Activated CD8-positive, alpha-beta memory T cell treated with anti-CD3 and anti-CD28 coated beads, Interleukin-2, amount 50 U/mL, for 4 hours (primary cell): ENCODE measurements at regions not wholly inside any gene's neighbourhood (a gene's known extent, or its start where the extent isn't known, plus 50 kb on each side); places are given as distances from the start of the nearest gene placed in this dataset.
"Not testable (repeated sequence)": the region's sequence is repeated elsewhere in the genome, so short reads cannot be mapped to it uniquely, and the experiment has no call there.

Experiments
- DNase-seq: peaks from one replicate; pipeline ENCODE4 v3.0.0-alpha.2; 2020

DNA sequence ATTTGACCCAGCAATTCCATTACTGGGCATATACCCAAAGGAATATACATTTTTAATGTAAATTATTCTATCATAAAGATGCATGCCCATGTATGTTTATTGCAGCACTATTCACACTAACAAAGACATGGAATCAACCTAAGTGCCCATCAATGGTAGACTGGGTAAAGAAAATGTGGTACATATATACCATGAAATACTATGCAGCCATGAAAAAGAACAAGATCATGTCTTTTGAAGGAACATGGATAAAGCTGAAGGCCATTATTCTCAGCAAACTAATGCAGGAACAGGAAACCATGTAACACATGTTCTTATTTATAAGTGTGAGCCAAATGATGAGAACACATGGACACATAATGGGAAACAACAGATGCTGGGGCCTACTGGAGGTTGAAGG lies 603.0 kb upstream of the MARCKS start:
- DNase-seq = not testable (repeated sequence)

DNA sequence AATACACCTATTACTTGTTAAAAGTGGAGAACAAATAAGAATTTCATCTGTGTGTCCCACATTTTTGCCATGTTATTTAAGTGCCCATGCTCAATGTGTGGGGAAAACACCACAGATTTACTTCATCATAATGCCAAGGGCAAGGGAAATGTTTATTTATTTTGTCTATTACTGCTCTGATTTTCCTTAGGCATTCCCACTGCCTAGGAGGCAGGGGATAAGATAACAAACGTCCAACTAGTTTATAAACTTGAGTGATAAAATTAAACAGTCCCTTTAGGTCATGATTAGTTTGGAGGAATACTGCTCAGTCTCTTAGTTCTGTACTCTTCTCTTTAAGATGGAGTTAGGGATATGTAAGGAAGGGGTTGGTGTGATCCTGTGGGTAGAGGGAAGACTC lies 598.4 kb upstream of the MARCKS start:
- DNase-seq = no peak

DNA sequence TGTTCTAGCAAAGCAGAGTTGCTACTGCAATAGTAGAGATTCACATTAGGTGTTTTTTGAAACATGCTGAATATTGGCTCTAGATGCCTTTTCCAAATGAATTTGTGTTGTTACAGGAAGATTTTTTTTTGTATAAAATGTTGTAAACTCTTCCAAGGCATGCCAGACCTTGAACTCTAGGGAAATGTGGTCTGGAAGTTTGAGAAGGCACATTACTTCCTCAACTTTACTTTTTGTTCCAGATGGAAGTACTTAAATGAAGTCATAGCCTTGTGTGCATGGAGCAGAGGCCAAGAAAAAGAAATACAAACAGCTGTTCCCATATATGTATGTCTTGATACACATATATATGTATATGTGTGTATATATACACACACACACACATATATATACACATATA lies 585.7 kb upstream of the MARCKS start:
- no peak for DNase-seq

DNA sequence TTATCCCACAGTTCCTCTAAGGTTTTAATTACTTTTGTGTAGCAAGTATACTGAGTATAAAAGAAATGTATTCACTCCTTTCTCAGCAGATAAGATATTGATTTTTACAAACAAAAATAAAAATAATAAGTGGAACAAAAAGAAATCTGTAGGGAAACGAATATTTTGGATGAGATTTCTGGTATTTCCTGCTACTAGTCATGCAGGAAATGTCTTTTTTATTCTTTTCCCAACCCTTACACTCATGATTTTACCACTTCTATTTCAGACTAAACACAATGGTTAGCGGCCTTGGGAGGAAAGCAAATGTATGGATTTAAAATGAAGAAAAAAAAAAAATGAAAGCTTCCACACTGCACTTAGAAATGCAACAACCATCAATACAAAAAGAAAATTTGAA lies 580.5 kb upstream of the MARCKS start:
- DNase-seq = no peak

DNA sequence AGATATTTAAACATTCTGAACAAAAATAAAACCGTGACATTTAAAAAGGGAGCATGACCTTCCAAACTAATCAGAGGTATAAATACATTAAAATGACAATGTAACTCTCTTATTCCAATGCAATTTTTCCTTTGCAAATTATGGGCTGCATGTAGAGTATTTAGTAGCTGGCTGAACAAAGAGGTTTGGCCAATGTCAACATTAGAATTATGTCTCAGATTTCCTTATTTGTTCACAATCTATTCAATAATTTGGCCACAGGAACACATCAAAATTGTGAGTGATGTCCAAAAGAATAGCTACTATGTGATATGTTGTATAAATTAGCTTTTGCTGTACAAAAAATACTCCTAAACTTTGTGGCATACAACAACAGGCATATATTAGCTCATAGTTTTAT lies 580.0 kb upstream of the MARCKS start:
- no peak for DNase-seq

DNA sequence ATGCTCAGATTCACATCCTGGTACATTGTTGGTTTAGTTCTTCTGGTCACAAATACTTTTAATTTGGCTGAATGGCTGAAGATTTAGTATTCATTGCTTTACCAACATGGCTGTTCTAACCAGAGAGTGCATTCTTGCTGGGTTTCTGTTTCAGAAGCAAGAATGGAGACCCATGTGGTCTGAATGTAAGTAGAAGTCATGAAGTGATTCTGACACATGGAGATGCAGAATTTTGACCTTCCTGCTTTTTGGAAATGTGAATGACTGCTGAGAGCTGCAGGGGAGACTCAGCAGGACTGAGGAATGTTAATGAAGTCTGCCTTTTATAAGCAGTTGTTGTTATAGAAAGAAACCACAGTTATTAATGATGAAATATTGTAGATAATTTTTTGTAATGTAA lies 576.1 kb upstream of the MARCKS start:
- no peak for DNase-seq

DNA sequence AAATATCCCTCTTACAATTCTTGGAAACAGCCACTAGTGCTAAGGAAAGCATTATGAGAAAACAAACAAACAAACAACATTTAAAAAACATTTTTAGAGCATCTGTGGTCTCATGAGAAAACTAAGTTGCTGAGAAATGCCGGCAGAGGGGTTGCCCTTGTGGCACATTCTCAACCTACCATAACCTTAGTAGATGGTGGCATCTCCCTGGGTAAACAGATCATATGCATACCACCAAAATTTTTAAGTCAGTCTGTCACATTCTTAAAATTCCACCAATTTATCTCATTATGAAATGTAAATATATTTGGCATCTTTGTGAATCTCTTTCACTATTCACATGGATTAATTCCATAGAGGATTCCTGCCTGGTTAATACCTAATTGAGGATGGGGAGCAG lies 575.7 kb upstream of the MARCKS start:
- no peak for DNase-seq

DNA sequence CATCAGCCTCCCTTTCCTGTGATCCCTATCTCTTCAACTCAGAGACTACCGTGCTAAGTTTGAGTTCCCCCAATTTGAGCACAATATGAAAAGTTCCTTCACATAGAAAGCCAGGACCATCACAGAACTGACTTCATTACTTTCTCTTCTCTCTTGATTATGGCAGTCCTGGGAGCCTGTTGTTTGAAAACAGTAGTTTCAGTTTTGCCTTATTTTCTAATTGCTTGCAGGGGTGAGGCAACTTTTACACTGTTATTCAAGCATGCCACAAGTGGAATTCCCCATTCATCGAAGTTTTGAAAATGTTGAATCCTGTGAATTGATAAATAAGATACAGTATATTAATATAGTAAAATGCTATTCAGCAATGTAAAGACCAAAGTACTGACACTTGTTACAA lies 569.7 kb upstream of the MARCKS start:
- no peak for DNase-seq

DNA sequence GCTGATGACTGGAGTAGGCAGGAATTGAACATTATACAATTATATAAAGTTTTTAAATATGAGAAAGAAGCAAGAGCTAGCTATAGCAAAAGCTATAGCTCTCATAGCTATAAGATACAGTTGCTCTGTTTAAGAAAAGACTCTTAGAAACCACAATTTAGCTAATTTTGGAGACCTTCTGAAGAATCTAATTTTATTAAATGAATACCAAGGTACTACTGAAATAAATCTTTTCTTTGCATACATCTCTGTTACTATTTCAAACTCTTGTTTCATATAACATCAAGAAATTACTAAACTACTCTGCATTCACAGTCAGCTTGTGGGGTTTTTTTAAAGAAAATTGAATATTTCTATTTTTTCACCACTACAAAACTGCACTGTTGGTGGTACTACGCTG lies 568.7 kb upstream of the MARCKS start:
- DNase-seq = no peak

DNA sequence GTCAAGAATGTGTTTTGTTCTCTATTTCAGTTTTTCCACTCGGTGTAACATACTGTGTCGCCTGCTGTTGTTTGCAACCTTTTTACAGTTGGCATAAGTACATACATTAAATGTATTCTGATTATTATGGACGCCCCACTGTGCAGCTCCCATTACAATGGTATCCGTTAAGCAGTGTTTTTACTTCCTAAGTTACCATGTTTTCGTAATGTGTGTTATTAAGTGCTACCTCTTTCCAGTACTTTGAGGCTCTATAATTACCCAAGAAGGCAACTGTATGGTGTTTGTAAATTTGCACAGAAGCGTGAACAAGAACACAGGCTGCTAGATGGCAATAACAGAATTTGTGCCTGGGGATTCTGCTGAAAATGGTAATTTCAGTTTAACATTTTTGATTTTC lies 568.0 kb upstream of the MARCKS start:
- no peak for DNase-seq

DNA sequence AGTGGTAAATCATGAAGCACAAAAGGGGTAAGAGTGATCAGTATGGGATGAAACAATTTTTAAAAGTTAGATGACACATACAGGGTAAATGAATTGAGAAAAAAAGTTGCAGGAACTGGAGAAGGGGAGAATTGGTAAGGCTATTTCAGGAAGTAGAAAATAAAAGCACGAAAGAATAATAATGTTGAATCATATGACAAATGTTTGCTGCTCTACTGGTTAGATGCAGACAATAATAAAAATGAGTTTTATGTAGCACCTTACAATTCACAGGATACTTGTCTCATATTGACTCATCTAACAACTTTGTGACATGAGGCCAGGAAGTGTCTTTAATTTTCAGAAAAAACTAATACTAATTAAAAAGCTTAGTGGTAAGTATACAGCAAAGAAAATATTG lies 566.5 kb upstream of the MARCKS start:
- no peak for DNase-seq

DNA sequence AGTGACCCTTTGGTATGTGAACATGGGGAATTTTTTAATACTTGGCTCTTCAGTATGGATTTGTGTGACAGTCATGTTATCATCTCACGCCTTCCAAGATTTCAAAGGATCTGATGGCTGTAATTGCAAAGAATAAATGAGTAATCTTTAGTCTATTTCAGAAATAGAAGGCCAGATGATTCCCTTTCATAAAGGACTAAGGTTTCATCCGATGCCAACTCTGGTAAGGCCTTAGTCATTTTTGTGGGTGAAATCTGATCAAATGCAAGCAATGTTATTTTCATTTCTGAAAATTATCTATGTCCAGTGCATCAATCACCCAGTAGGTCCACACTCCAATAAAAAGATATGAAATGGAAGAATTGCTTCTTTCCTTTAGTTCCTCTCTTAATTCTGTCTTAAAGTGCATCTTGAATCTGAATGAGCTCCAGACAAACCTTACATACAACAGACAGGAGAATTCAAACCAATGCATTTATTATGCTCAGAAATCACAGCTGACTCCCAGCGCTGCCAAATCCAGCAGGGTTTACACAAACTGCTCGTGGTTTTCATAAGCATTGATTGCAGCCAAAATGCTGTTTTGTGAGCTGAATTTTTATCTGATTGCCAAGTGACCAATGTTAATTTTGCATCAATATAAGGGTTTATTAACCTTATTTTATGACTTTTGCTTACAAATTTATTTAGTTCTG lies 565.2 kb upstream of the MARCKS start:
- no peak for DNase-seq

DNA sequence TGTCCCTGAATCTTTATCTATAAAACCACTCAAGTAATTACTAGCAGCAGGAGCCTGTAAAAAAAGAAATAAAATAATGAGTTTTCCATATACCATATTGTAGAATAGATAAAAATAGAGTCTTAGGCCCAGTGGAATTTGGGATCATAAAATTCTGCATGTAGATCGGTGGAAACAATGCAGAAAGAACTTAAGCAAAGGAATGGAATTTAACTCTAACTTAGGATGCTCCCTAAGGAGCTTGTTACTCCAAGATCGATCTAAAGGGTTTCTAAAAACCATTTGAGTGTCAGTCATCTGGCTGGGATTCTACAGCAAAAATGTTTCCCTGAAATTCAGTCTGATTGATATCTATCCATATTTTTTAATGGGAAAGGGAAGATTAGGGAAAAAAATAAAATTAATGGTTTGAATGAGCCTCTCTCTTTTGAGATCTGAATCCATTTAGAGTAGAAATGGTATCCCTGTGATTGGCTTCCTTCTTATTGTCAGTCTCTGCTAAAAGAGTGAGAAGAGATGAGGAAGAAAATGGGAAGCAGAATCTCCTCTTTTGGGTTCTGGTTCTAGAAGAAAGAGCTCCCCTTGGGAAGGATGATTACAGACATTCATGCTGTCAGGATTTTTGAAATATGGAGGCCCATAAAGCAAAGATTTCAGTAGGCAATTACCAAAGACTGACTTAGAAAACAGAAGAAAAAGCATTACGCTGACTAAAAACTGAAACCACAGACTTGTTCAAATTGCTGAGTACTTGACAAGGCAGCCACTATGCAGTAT lies 564.3 kb upstream of the MARCKS start:
- DNase-seq = no peak

DNA sequence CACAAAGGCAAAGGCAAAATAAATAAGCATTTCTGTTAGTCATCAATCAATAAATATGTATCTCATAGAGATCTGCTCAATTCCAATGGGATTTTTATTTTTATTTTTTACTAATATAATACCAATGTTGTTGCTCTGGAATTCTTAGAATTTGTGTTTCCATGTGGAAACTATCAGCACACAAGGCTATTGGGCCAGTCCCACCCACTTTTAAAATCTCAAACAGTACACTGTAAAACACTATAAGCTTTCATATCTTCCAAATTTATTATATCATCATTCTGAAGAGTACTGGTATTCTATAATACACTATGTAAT lies 563.8 kb upstream of the MARCKS start:
- no peak for DNase-seq

DNA sequence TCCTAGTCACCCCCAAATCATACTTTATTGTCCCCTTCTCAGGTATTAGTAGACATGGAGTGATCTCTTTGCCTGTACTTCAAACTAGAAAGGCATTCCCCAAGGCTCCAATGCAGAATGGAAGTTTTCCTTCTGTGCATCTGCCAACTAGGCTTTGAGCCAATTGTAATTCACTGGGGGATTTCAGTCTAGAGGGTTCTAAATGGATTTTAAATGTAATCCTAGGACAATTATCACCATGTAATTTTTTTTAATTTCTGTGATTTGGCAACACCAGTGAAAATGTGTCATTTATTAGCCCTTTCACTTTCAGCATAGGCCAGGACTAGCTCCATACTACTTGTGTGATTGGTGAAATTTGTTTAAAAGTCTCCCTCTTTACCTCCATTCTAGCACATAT lies 557.6 kb upstream of the MARCKS start:
- DNase-seq = no peak

DNA sequence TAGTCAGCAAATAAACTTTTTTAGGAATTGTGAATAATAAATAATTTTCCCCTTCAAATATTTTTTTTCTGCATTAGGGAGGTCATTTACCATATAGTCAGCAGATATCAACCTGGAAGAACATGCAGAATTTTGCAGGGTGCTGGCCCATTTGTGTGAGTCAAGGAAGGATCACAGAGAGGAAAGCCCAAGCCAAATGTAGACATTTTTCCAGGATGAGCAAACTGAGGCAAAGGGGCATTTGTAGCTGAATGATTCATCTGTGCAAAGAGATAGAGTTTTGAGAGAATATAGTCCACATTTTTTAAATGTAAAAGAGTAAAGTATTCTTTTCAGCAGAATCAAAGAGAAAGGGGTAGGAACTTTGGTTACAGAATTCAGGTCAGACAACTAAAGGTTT lies 555.5 kb upstream of the MARCKS start:
- DNase-seq = no peak

DNA sequence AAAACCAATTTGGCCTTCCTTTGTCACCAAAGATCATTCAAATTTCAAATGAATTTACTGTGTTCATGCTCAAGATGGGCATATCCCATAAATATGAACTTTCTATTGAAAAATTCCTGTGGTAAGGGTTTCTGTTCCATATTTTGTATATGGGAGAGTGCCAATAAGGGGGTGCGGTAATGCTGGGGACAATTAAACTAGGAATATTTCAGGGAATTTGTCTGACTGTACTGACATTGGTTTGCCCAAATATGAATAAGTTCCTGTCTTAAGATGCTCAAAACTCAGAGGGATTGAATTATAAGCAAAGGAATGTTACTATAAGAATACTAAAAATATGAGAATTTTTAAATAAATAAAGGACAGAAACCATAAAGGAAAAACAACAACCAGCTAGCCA lies 553.0 kb upstream of the MARCKS start:
- DNase-seq = no peak

DNA sequence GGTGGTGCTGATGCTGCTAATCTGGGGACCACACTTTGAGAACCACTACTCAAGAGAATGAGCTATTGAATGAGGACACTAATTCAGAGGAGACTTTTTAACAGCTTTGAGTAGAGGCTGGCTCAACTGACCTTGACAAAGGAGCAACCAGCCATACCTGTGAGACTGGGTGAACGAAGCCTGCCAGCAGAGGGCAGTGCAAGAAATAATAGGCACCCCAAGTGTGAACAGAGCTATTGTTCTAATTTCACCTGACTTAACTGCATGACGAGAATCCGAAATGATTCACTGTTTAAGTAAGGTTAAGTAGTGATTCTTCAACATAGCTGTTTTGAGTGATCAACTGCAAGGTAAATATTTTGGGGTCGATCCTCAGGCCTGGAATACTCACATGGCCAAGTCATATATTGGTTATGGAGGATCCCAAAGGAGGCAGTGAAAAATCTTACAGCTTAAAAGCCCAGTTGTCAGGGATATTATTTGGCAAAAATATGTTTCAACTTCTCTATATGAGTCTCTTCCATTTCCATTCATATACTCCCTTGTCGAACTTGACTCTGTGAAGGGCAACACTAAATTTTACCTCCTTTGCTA lies 550.5 kb upstream of the MARCKS start:
- DNase-seq = peak; percentile 24

DNA sequence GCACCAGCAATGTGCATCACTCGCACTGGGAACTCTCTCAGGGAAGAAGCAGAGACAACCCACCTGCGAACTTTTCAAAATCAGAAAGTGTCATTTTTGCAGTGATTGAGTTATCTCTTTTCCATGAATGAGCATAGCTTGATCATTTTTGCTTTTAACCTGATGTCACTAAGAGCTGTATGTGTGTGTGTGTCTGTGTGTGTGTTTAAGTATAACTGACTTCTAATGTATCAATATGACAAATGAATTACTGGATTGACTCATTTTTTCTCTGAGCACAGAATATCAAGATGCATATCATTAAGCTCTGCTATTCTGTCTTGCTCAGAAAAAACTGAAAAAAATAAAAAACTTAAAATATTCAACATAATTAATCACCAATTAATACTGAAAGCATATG lies 548.9 kb upstream of the MARCKS start:
- DNase-seq = no peak

DNA sequence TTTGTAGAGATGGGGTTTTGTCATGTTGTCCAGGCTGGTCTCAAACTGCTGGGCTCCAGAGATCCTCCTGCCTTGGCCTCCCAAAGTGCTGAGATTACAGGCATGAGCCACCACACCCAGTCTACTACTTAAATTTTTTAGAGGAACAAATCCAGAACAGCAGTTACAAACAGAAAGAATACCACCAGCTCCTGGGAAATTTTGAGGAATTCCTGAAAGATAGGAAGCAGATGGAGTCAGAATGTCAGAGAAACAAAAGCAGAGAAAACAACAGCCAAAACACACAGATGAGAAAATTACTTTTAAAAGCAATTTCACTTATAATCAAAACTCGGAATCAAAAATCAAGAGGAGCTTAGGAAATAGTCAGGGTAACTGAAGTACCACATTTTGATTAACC lies 543.3 kb upstream of the MARCKS start:
- DNase-seq = no peak

DNA sequence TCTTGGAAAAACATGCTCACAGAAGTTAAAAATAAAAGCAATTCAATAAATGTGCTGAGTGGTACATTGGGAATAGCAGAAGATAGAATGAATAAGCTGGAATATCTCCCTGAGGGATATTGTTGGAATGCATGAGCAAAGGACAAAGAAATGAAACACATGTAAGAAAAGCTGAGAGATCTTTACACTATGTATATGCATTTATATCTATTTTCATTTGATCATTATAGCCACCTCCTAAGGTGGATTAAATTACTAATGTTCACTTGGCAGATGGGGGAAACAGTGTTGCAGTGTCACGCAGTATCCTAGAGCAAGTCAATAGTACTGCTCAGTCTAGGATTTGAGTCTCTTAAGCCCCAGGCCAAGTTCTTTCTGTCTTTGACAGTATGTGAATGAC lies 542.0 kb upstream of the MARCKS start:
- no peak for DNase-seq

DNA sequence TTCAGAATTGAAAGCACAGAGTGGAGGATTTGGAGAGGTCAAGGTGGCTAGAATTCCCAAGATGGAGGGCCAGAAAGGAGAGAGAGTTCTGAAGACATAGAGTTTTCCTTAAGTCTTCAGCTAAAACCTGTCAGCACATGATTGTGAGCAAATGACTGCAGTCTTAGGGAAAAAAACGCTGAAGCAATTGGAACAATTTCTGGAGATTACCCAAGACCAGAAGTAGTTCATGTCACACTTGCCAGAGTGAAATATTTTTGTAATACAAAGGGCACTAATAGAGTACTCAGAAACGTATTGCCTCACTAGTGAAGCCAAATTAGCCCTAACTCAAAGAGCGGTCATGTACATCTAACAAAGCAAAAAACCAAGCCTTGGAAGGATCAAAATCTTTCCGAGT lies 541.3 kb upstream of the MARCKS start:
- DNase-seq = no peak

DNA sequence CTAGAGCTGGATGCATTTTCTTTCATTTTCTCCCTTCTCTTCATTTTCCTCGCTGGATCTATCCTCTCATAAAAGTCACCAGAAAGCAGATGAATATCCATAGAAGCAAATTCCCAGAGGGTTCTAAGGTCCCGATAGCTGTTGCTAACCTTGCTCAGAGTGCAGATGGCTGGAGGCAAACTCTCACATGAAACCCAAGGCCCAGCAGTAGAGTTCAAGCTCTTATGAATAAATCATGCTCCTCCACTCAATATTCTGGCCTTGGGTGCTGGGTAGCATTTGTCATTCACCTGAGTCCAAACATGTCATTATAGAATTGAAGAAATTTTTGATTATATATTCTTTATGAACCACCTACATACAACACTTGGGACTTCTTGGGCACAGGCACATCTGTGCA lies 539.7 kb upstream of the MARCKS start:
- DNase-seq = no peak

DNA sequence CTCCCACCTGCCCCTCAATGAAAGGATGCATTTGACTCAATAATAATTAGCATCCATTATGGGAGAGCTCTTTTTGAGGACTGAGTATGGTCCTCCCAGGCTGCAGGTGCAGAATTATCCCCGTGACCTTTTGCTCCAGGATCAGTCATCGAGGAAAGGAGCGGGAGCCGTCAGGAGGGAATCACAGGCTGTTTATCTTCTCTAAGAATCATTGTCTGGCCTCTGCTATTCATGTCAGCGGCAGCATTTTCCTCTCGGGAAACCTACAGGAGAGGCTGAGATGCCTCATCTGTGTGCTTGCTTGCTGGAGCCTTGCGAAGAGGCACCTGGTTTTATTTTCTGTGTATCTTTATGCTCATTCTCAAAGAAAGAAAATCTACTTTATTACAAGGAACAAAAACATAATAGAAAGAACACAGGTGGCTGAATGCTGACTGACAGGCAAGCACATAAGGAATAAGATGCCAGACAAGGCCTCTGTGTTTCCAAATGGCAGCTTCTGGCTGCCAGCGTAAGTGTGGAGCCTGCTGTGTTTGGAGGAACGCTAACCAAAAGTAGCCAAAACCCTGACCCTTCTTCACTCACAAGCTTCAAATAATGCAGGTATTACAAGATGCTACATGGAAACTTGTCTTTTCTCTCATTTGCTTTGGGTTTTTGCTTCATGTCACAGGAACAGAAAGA lies 539.1 kb upstream of the MARCKS start:
- no peak for DNase-seq
